Uterus (tissue), 3 donors: ENCODE measurements at regions not wholly inside any gene's neighbourhood (a gene's known extent, or its start where the extent isn't known, plus 50 kb on each side); places are given as distances from the start of the nearest gene placed in this dataset.

Experiments
- DNase-seq, 2 donors: peaks; one replicate each; pipeline ENCODE4 v3.0.0-alpha.2; 2019 to 2020
- H3K27ac ChIP-seq, 2 donors: fragments of 200-600 bp; sonication (generic); 1 replicate in 1 of 2; 2 replicates in 1 of 2; pipeline ENCODE4 v1.5.1; 2016 to 2018
- H3K27me3 ChIP-seq, 2 donors: fragments of 200-600 bp; sonication (generic); one replicate each; pipeline ENCODE4 v1.5.1; 2018 to 2019; ENCODE audit warnings: control low read depth in 1 of 2
- H3K36me3 ChIP-seq, 2 donors: fragments of 200-600 bp; sonication (generic); one replicate each; pipeline ENCODE4 v1.5.1; 2019; ENCODE audit warnings: control low read depth in 1 of 2
- H3K4me1 ChIP-seq, 2 donors: fragments of 200-600 bp; sonication (generic); one replicate each; pipeline ENCODE4 v1.5.1; 2018 to 2019; ENCODE audit warnings: control low read depth in 1 of 2
- H3K4me3 ChIP-seq, 2 donors: fragments of 200-600 bp; sonication (generic); 1 replicate in 1 of 2; 2 replicates in 1 of 2; pipeline ENCODE4 v1.5.1; 2018 to 2019; ENCODE audit warnings: mild to moderate bottlenecking in 1 of 2
- H3K9me3 ChIP-seq, 2 donors: fragments of 200-600 bp; sonication (generic); one replicate each; pipeline ENCODE4 v1.5.1; 2019; ENCODE audit warnings: control low read depth in 1 of 2
- POLR2A ChIP-seq, 2 donors: fragments of 450-650 bp; IDR thresholded peaks; one replicate each; pipeline ENCODE4 v1.6.1; 2016; ENCODE audit warnings: antibody characterized with exemption in 2 of 2, mild to moderate bottlenecking in 1 of 2, moderate library complexity in 1 of 2
- intact Hi-C: fragments of 100-400 bp; cut with DNase I; formaldehyde crosslinking; loops from one replicate; pipeline ENCODE4 v1.15.1; 2023; ENCODE audit warnings: low total_unique reads
- TF ChIP-seq, protein P1 (sequence below), 4 experiments: fragments of 200-600 bp in 2 of 4; fragments of 450-650 bp in 2 of 4; sonication (generic) in 2 of 4; IDR thresholded peaks; one replicate each; pipeline ENCODE4 v1.5.1; 2016 to 2019; ENCODE audit warnings: antibody characterized with exemption in 4 of 4, mild to moderate bottlenecking in 2 of 4, moderate library complexity in 1 of 4
- donor health status: DM: yes; HTN: yes; CAD: no.

- H3K27me3 ChIP-seq: no peaks in the 10 kb centered on the region
- no peak overlapping the region for H3K27ac ChIP-seq
- DNase-seq: no peak
- intact Hi-C loops: no loop called here
- TF ChIP-seq POLR2A (IDR thresholded peaks at IDR 0.05): no peak
- TF ChIP-seq, protein P1, sequence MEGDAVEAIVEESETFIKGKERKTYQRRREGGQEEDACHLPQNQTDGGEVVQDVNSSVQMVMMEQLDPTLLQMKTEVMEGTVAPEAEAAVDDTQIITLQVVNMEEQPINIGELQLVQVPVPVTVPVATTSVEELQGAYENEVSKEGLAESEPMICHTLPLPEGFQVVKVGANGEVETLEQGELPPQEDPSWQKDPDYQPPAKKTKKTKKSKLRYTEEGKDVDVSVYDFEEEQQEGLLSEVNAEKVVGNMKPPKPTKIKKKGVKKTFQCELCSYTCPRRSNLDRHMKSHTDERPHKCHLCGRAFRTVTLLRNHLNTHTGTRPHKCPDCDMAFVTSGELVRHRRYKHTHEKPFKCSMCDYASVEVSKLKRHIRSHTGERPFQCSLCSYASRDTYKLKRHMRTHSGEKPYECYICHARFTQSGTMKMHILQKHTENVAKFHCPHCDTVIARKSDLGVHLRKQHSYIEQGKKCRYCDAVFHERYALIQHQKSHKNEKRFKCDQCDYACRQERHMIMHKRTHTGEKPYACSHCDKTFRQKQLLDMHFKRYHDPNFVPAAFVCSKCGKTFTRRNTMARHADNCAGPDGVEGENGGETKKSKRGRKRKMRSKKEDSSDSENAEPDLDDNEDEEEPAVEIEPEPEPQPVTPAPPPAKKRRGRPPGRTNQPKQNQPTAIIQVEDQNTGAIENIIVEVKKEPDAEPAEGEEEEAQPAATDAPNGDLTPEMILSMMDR (IDR thresholded peaks at IDR 0.05): no peak
- no peak overlapping the region for H3K4me3 ChIP-seq
- H3K36me3 ChIP-seq: no peaks in the 10 kb centered on the region
- no peaks in the 10 kb centered on the region for H3K9me3 ChIP-seq
- H3K4me1 ChIP-seq: no peaks in the 10 kb centered on the region
Observed at GRCh38 chr10:2145491-2145890, 408.2 kb upstream of the ADARB2 start.

DNA sequence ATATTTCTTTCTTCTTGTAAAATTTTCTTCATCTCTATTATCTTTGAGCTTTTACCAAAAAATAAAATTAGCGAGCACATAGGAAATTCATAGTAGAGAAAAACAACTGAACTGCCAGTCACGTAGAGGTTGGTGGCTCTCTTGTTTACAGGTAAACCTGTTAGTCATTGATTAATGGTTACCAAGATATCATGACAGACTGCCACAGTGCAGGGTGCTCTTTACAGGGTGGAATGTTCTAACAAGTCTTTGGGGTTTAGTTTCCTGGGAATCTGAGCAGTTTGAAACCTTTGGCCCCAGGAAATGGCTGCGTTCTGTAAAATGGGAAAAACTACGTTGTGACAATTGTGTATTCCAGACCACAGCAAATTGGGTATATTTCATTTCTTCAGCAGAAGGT lies 407.3 kb upstream of the ADARB2 start:
- TF ChIP-seq, protein P1 (IDR thresholded peaks at IDR 0.05): no peak
- TF ChIP-seq POLR2A (IDR thresholded peaks at IDR 0.05): no peak

DNA sequence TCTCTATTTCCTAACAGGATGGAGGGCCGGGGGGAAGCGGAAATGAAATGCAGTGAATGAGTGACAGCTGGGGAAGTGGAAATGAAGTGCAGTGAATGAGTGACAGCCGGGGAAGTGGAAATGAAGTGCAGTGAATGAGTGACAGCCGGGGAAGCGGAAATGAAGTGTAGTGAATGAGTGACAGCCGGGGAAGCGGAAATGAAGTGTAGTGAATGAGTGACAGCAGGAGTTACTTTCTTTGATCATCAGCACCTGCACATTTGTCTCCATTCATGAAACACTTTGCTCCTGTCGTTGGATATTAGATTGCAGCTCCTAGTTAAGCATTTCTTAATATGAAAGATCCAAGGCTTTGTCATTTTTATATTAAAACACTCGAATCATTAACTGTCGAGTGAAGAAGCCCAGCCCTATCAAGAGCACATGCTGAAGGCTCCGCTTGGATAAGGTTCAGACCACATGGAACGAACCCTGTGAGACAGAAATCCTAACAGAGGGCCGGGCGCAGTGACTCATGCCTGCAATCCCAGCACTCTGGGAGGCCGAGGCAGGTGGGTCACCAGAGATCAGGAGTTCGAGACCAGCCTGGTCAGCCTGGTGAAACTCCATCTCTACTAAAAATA lies 406.0 kb upstream of the ADARB2 start:
- Histone ChIP-seq H3K9me3 (no peaks in the 10 kb centered on the region), H3K36me3 (no peaks in the 10 kb centered on the region), H3K27me3 (no peaks in the 10 kb centered on the region), H3K27ac (no peak overlapping the region), H3K4me3 (no peak overlapping the region), H3K4me1 (no peaks in the 10 kb centered on the region)
- intact Hi-C loops: no loop called here
- TF ChIP-seq, protein P1 (IDR thresholded peaks at IDR 0.05): no peak
- no peak for TF ChIP-seq POLR2A (IDR thresholded peaks at IDR 0.05)
- no peak for DNase-seq

More for the DNA sequence above, 407.3 kb upstream of the ADARB2 start:
- DNase-seq: no peak
- no peaks in the 10 kb centered on the region for H3K9me3 ChIP-seq
- no peak overlapping the region for H3K27ac ChIP-seq
- no peaks in the 10 kb centered on the region for H3K4me1 ChIP-seq
- no peaks in the 10 kb centered on the region for H3K27me3 ChIP-seq
- intact Hi-C loops: no loop called here
- no peak overlapping the region for H3K4me3 ChIP-seq
- H3K36me3 ChIP-seq: no peaks in the 10 kb centered on the region

GRCh38 chr10:2139746-2140145 lies 402.4 kb upstream of the ADARB2 start:
- no peaks in the 10 kb centered on the region for H3K9me3 ChIP-seq
- H3K27me3 ChIP-seq: no peaks in the 10 kb centered on the region
- DNase-seq: no peak
- no peaks in the 10 kb centered on the region for H3K4me1 ChIP-seq
- intact Hi-C loops: no loop called here
- H3K36me3 ChIP-seq: no peaks in the 10 kb centered on the region
- H3K27ac ChIP-seq: no peak overlapping the region
- H3K4me3 ChIP-seq: no peak overlapping the region
- TF ChIP-seq, protein P1 (IDR thresholded peaks at IDR 0.05): no peak
- TF ChIP-seq POLR2A (IDR thresholded peaks at IDR 0.05): no peak

DNA sequence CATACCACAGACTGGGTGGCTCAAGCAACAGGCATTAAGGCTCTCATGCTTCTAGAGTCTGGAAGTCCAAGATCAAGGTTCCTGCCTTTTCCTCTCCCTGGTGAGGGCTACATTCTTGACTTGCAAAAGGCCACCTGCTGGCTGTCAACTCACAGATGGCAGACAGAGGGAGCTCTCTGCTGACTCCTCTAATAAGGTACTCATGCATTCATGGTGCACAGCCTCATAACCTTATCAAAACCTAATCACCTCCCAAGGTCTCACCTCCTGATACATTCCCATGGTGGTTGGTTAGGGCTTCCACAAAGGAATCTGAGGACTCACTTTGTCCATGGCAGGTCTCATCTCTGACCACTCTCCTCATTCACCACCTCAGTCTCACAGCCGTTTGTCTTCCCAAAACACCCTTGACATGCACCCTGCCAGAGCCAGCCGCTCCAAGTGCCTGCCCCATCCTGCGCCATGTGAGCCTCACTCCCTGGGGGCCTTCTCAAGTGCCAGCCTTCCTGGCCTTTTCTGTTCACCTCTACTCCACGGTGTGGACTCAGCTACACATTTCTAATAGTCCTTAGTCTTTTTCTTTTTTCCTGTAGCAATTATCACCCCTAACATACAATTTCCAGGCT lies 400.3 kb upstream of the ADARB2 start:
- no peak for TF ChIP-seq POLR2A (IDR thresholded peaks at IDR 0.05)
- TF ChIP-seq, protein P1 (IDR thresholded peaks at IDR 0.05): no peak
- Histone ChIP-seq H3K27me3 (no peaks in the 10 kb centered on the region), H3K9me3 (no peaks in the 10 kb centered on the region), H3K4me1 (no peaks in the 10 kb centered on the region), H3K36me3 (no peaks in the 10 kb centered on the region), H3K4me3 (no peak overlapping the region), H3K27ac (no peak overlapping the region)
- intact Hi-C loops: no loop called here
- no peak for DNase-seq
